ENCODE measurements at regions not wholly inside any gene's neighbourhood (a gene's known extent, or its start where the extent isn't known, plus 50 kb on each side); places are given as distances from the start of the nearest gene placed in this dataset.
"Not testable (repeated sequence)": the region's sequence is repeated elsewhere in the genome, so short reads cannot be mapped to it uniquely, and the experiment has no call there.

GRCh38 chr14:106286697-106287290, 760.4 kb downstream of the TMEM121 start:
- Histone ChIP-seq H3K9ac (ENCODE audit: low read depth, low read length) (no peak overlapping the region), H3K27me3 (ENCODE audit: insufficient read depth, low read length) (no peaks in the 10 kb centered on the region), H3K36me3 (ENCODE audit: insufficient read depth, low read depth, low read length) (no peaks in the 10 kb centered on the region), H3K27ac (ENCODE audit: low read length) (no peak overlapping the region), H3K9me3 (ENCODE audit: insufficient read depth, low read depth, low read length) (peaks cover 88% of the 10 kb centered on the region), H3K4me1 (ENCODE audit: insufficient read depth, low read length) (no peaks in the 10 kb centered on the region), H3K4me3 (ENCODE audit: low read length) (no peak overlapping the region)

GRCh38 chr14:106287506-106287905, 761.1 kb downstream of the TMEM121 start:
- no peaks in the 10 kb centered on the region for H3K4me1 ChIP-seq (ENCODE audit: insufficient read depth, low read length)
- no peak overlapping the region for H3K27ac ChIP-seq (ENCODE audit: low read length)
- peaks cover 80% of the 10 kb centered on the region for H3K9me3 ChIP-seq (ENCODE audit: insufficient read depth, low read depth, low read length)
- no peaks in the 10 kb centered on the region for H3K36me3 ChIP-seq (ENCODE audit: insufficient read depth, low read depth, low read length)
- no peak overlapping the region for H3K4me3 ChIP-seq (ENCODE audit: low read length)
- no peak overlapping the region for H3K9ac ChIP-seq (ENCODE audit: low read depth, low read length)
- H3K27me3 ChIP-seq (ENCODE audit: insufficient read depth, low read length): no peaks in the 10 kb centered on the region

GRCh38 chr14:106291626-106292025, 765.2 kb downstream of the TMEM121 start:
- Histone ChIP-seq H3K27me3 (ENCODE audit: insufficient read depth, low read length) (no peaks in the 10 kb centered on the region), H3K9me3 (ENCODE audit: insufficient read depth, low read depth, low read length) (peaks cover 70% of the 10 kb centered on the region), H3K4me3 (ENCODE audit: low read length) (no peak overlapping the region)

GRCh38 chr14:106294324-106294723, 767.9 kb downstream of the TMEM121 start:
- H3K4me3 ChIP-seq (ENCODE audit: low read length): no peak overlapping the region; the same call in 1 of the 2 replicates
- no peak overlapping the region for H3K9ac ChIP-seq (ENCODE audit: low read depth, low read length)
- H3K27me3 ChIP-seq (ENCODE audit: insufficient read depth, low read length): no peaks in the 10 kb centered on the region
- peaks cover 67% of the 10 kb centered on the region for H3K9me3 ChIP-seq (ENCODE audit: insufficient read depth, low read depth, low read length)
- no peaks in the 10 kb centered on the region for H3K36me3 ChIP-seq (ENCODE audit: insufficient read depth, low read depth, low read length)
- H3K27ac ChIP-seq (ENCODE audit: low read length): no peak overlapping the region
- no peaks in the 10 kb centered on the region for H3K4me1 ChIP-seq (ENCODE audit: insufficient read depth, low read length)

More at GRCh38 chr14:106291626-106292025, 765.2 kb downstream of the TMEM121 start:
- H3K4me1 ChIP-seq (ENCODE audit: insufficient read depth, low read length): no peaks in the 10 kb centered on the region
- H3K27ac ChIP-seq (ENCODE audit: low read length): no peak overlapping the region
- H3K36me3 ChIP-seq (ENCODE audit: insufficient read depth, low read depth, low read length): no peaks in the 10 kb centered on the region
- H3K9ac ChIP-seq (ENCODE audit: low read depth, low read length): no peak overlapping the region

GRCh38 chr14:106300951-106301510, 774.6 kb downstream of the TMEM121 start:
- H3K27me3 ChIP-seq (ENCODE audit: insufficient read depth, low read length); H3K9ac ChIP-seq (ENCODE audit: low read depth, low read length); H3K4me1 ChIP-seq (ENCODE audit: insufficient read depth, low read length); H3K27ac ChIP-seq (ENCODE audit: low read length); H3K36me3 ChIP-seq (ENCODE audit: insufficient read depth, low read depth, low read length); H3K4me3 ChIP-seq (ENCODE audit: low read length): not testable (repeated sequence)
- peaks cover 78% of the 10 kb centered on the region for H3K9me3 ChIP-seq (ENCODE audit: insufficient read depth, low read depth, low read length)

GRCh38 chr14:106301609-106302008, 775.2 kb downstream of the TMEM121 start:
- peaks cover 83% of the 10 kb centered on the region for H3K9me3 ChIP-seq (ENCODE audit: insufficient read depth, low read depth, low read length)
- not testable (repeated sequence) for H3K9ac ChIP-seq (ENCODE audit: low read depth, low read length); H3K27me3 ChIP-seq (ENCODE audit: insufficient read depth, low read length); H3K27ac ChIP-seq (ENCODE audit: low read length); H3K36me3 ChIP-seq (ENCODE audit: insufficient read depth, low read depth, low read length); H3K4me1 ChIP-seq (ENCODE audit: insufficient read depth, low read length); H3K4me3 ChIP-seq (ENCODE audit: low read length)

- Histone ChIP-seq H3K36me3 (ENCODE audit: insufficient read depth, low read depth, low read length) (no peaks in the 10 kb centered on the region), H3K27ac (ENCODE audit: low read length) (no peak overlapping the region), H3K9me3 (ENCODE audit: insufficient read depth, low read depth, low read length) (peaks cover 83% of the 10 kb centered on the region), H3K4me3 (ENCODE audit: low read length) (no peak overlapping the region; the same call in 1 of the 2 replicates), H3K4me1 (ENCODE audit: insufficient read depth, low read length) (no peaks in the 10 kb centered on the region), H3K27me3 (ENCODE audit: insufficient read depth, low read length) (no peaks in the 10 kb centered on the region), H3K9ac (ENCODE audit: low read depth, low read length) (no peak overlapping the region)
Observed at GRCh38 chr14:106302661-106303060, 776.3 kb downstream of the TMEM121 start.

- no peaks in the 10 kb centered on the region for H3K36me3 ChIP-seq (ENCODE audit: insufficient read depth, low read depth, low read length)
- no peaks in the 10 kb centered on the region for H3K4me1 ChIP-seq (ENCODE audit: insufficient read depth, low read length)
- no peak overlapping the region for H3K9ac ChIP-seq (ENCODE audit: low read depth, low read length)
- H3K4me3 ChIP-seq (ENCODE audit: low read length): no peak overlapping the region
- H3K9me3 ChIP-seq (ENCODE audit: insufficient read depth, low read depth, low read length): peaks cover 91% of the 10 kb centered on the region
- H3K27ac ChIP-seq (ENCODE audit: low read length): no peak overlapping the region
- no peaks in the 10 kb centered on the region for H3K27me3 ChIP-seq (ENCODE audit: insufficient read depth, low read length)
Observed at GRCh38 chr14:106304271-106304670, 777.9 kb downstream of the TMEM121 start.

GRCh38 chr14:106308839-106309389, 782.5 kb downstream of the TMEM121 start:
- no peak overlapping the region for H3K9ac ChIP-seq (ENCODE audit: low read depth, low read length)
- peak overlapping the region; percentile 36; the same call in 1 of the 2 replicates for H3K4me3 ChIP-seq (ENCODE audit: low read length)
- no peaks in the 10 kb centered on the region for H3K27me3 ChIP-seq (ENCODE audit: insufficient read depth, low read length)
- no peak overlapping the region for H3K27ac ChIP-seq (ENCODE audit: low read length)
- no peaks in the 10 kb centered on the region for H3K36me3 ChIP-seq (ENCODE audit: insufficient read depth, low read depth, low read length)
- no peaks in the 10 kb centered on the region for H3K4me1 ChIP-seq (ENCODE audit: insufficient read depth, low read length)
- peaks cover 97% of the 10 kb centered on the region for H3K9me3 ChIP-seq (ENCODE audit: insufficient read depth, low read depth, low read length)

GRCh38 chr14:106309423-106309822, 783.0 kb downstream of the TMEM121 start:
- Histone ChIP-seq H3K36me3 (ENCODE audit: insufficient read depth, low read depth, low read length) (no peaks in the 10 kb centered on the region), H3K27me3 (ENCODE audit: insufficient read depth, low read length) (no peaks in the 10 kb centered on the region), H3K9me3 (ENCODE audit: insufficient read depth, low read depth, low read length) (peaks cover 97% of the 10 kb centered on the region), H3K4me1 (ENCODE audit: insufficient read depth, low read length) (no peaks in the 10 kb centered on the region), H3K4me3 (ENCODE audit: low read length) (peak overlapping the region; percentile 36), H3K27ac (ENCODE audit: low read length) (no peak overlapping the region), H3K9ac (ENCODE audit: low read depth, low read length) (no peak overlapping the region)

GRCh38 chr14:106315436-106315835, 789.1 kb downstream of the TMEM121 start:
- Histone ChIP-seq H3K27me3 (ENCODE audit: insufficient read depth, low read length) (no peaks in the 10 kb centered on the region), H3K9me3 (ENCODE audit: insufficient read depth, low read depth, low read length) (peaks cover 97% of the 10 kb centered on the region), H3K27ac (ENCODE audit: low read length) (no peak overlapping the region), H3K4me1 (ENCODE audit: insufficient read depth, low read length) (no peaks in the 10 kb centered on the region), H3K36me3 (ENCODE audit: insufficient read depth, low read depth, low read length) (no peaks in the 10 kb centered on the region), H3K9ac (ENCODE audit: low read depth, low read length) (no peak overlapping the region), H3K4me3 (ENCODE audit: low read length) (no peak overlapping the region)

- H3K4me3 ChIP-seq (ENCODE audit: low read length): no peak overlapping the region
- H3K27me3 ChIP-seq (ENCODE audit: insufficient read depth, low read length): no peaks in the 10 kb centered on the region
- peaks cover 98% of the 10 kb centered on the region for H3K9me3 ChIP-seq (ENCODE audit: insufficient read depth, low read depth, low read length)
- no peaks in the 10 kb centered on the region for H3K4me1 ChIP-seq (ENCODE audit: insufficient read depth, low read length)
- H3K27ac ChIP-seq (ENCODE audit: low read length): no peak overlapping the region
- H3K36me3 ChIP-seq (ENCODE audit: insufficient read depth, low read depth, low read length): no peaks in the 10 kb centered on the region
- H3K9ac ChIP-seq (ENCODE audit: low read depth, low read length): no peak overlapping the region
Observed at GRCh38 chr14:106317593-106317992, 791.2 kb downstream of the TMEM121 start.
